Fibroblast of pulmonary artery (primary cell): ENCODE measurements at regions not wholly inside any gene's neighbourhood (a gene's known extent, or its start where the extent isn't known, plus 50 kb on each side); places are given as distances from the start of the nearest gene placed in this dataset.

Experiments
- DNase-seq: peaks from one replicate; pipeline ENCODE4 v3.0.0-alpha.2; 2010; ENCODE audit warnings: low read depth
- H3K4me3 ChIP-seq: replicated peaks from 2 replicates; pipeline ENCODE4 v1.5.1; 2011; ENCODE audit warnings: low read depth, mild to moderate bottlenecking, control low read depth, low read length, moderate library complexity
- CTCF ChIP-seq: IDR thresholded peaks from 2 replicates; pipeline ENCODE4 v1.5.1; 2011; ENCODE audit warnings: mild to moderate bottlenecking, control low read depth, low read length, inconsistent platforms; ENCODE audit errors: missing control alignments

DNA sequence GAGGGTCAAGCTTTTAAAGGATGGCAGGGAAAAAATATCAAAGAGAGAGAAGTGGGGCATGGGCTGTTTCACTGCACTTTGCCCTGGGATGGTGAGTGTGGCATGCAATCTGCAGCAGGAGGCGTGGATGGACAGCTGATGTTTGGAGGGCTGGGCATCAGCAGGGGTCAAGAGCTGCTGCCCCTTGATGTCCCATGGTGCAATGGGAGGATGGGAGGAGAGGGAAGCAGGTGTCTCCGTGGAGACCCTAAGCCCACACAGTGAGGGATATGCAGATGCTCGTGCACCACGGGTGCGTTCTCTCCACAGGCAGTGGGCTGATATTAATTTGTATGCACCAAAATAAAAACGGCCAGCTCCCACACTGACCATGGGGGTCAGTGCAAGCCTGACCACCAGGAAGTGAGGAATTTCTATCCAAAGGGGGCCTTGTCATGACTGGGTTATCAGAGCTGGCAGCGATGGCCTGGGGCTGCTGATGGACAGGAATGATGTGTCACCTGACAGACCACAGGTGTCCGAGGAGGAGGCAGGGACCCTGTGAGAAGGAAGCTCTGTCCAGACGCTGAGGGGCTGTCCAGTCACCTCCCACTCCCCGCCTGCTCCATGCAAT lies 183.6 kb downstream of the IRF8 start:
- no peak for TF ChIP-seq CTCF
- no peak overlapping the region for H3K4me3 ChIP-seq
- no peak for DNase-seq

DNA sequence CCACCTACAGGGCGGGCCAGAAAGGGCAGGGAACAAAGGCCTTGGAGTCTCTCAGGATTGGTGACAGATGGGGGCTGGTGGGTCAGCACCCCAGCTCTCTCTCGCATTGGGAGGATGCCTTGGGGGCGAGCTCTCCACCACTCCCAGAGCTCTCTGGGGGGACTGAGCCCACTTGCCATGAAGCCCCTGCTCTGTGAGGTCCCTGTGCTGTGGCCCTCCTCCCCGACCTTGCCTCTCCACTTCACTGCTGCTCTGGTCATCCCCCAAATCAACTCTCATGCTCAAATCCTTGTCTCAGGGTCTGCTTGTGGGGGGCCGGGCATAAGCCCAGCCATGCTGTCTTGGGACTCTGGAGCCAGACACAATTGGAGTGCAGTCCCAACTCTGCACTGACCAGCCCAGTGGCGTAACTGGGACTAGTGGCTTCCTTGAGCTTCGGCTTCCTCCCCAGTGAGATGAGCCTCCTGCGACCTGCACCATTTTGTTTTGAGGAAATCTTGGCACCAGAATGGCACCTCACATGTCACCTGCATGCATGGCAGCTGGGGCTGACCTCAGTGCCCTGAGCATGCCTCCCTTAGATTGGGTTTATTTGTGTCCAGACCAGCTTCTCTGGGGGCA lies 184.5 kb downstream of the IRF8 start:
- DNase-seq, result no peak
- no peak for TF ChIP-seq CTCF
- no peak overlapping the region for H3K4me3 ChIP-seq

DNA sequence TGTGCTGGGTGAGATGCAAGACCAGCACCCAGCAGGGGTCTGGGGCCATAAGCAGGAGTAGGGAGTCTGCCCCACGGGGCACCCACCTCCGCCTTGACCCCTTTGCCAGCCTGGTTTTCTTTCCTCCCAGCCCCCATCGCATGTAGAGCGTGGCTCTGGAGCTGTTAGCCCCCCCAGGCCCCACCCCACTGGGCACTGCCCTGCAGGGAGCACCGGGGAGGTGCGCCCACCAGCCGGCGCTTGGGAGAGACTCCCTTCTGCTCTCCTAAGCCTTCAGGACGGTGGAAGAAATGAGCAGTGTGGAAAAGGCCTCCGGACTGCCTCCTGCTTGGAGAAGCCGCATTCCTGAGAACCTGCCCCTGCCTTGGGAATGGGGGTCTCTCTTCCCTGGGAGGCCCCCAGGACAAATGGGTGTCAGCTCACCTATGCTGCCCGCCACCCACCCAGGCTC lies 186.2 kb downstream of the IRF8 start:
- H3K4me3 ChIP-seq, result no peak overlapping the region
- DNase-seq, result no peak
- no peak for TF ChIP-seq CTCF

- H3K4me3 ChIP-seq, result no peak overlapping the region
- no peak for TF ChIP-seq CTCF
- DNase-seq, result no peak
These were observed 186.8 kb downstream of the IRF8 start for GRCh38 chr16:86085795-86086194.

GRCh38 chr16:86086471-86086870 lies 187.5 kb downstream of the IRF8 start:
- no peak for TF ChIP-seq CTCF
- H3K4me3 ChIP-seq, result no peak overlapping the region
- no peak for DNase-seq

DNA sequence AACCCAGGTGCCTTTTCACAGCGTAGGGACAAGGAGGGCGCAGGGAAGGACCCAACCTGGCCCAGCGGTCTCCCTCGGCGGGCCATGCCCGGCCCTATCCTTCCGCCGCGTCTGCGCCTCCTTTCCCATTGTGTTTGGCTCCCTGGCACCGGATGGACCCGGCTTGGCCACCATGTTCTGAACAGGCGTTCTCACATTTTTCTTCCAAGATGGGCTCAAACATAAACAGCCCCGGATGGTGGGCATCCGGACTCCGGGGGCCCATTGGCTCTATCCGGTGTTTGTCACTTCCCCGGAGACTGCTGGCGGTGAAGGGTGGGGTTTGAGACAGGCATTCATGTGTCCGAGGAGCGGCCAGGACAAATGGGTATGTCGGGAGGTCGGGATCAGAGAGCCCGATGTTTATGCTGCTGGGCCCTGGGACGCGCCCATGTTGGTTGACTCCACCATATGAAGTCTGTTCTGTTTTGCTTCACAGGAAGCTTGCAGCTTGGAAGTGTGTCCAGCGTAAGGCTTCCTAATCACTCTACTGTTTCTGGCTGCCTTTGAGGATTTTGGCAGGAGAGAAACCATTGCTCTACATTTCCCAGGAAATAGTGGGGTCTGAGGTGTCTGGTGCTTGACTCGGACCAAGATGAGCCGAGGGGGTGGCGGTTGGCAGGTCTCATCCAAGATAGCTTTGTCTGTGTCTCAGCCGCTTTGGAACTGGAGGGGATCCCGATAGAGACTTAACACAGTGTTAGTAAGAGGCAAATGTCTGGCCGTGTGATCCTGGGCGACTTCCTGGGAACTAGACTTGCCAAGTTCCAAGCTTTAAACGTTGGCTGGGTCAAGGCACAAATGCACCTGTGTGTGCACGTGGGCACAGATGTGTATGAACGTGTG lies 188.3 kb downstream of the IRF8 start:
- DNase-seq, result no peak
- no peak overlapping the region for H3K4me3 ChIP-seq
- TF ChIP-seq CTCF, result no peak

GRCh38 chr16:86087896-86088230 lies 188.9 kb downstream of the IRF8 start:
- H3K4me3 ChIP-seq, result no peak overlapping the region
- TF ChIP-seq CTCF, result no peak
- DNase-seq, result no peak
